CD4-positive, alpha-beta memory T cell (primary cell): ENCODE measurements at regions not wholly inside any gene's neighbourhood (a gene's known extent, or its start where the extent isn't known, plus 50 kb on each side); places are given as distances from the start of the nearest gene placed in this dataset.
"Not testable (repeated sequence)": the region's sequence is repeated elsewhere in the genome, so short reads cannot be mapped to it uniquely, and the experiment has no call there.

Experiments
- CTCF ChIA-PET: fragments of 350-600 bp; sonication (Branson Sonifier 250); formaldehyde crosslinking; loops from one replicate; lab custom pipeline; 2021; ENCODE audit warnings: inconsistent platforms; ENCODE audit not compliant: partially characterized antibody; lab: Charles Lee
- POLR2A ChIA-PET: fragments of 350-600 bp; sonication (Branson Sonifier 250); formaldehyde crosslinking; loops from one replicate; lab custom pipeline; 2021; ENCODE audit not compliant: partially characterized antibody; lab: Charles Lee
- DNase-seq, 5 donors: peaks; one replicate each; pipeline versions ENCODE4 v3.0.0 to v3.0.0-alpha.2; 2020 to 2022; ENCODE audit warnings: mixed read lengths in 1 of 5
- H3K27ac ChIP-seq: one replicate; pipeline ENCODE4 v1.7.0; 2013; ENCODE audit warnings: low read depth, low read length
- H3K27me3 ChIP-seq: 2 replicates; pipeline ENCODE4 v1.7.0; 2013; ENCODE audit warnings: mild to moderate bottlenecking, low read length, moderate library complexity; ENCODE audit not compliant: insufficient read depth
- H3K36me3 ChIP-seq: 2 replicates; pipeline ENCODE4 v1.7.0; 2013; ENCODE audit warnings: mild to moderate bottlenecking, low read length, moderate library complexity; ENCODE audit not compliant: insufficient read depth
- H3K4me1 ChIP-seq: 2 replicates; pipeline ENCODE4 v1.7.0; 2013; ENCODE audit warnings: mild to moderate bottlenecking, low read length, moderate library complexity; ENCODE audit not compliant: insufficient read depth
- H3K4me3 ChIP-seq, 2 donors: one replicate each; pipeline ENCODE4 v1.7.0; 2013; ENCODE audit warnings: low read length in 2 of 2, mild to moderate bottlenecking in 1 of 2
- H3K9me3 ChIP-seq, 2 donors: one replicate each; pipeline ENCODE4 v1.7.0; 2013; ENCODE audit warnings: low read length in 2 of 2, control low read depth in 1 of 2; ENCODE audit not compliant: control insufficient read depth in 1 of 2
- H3K27ac Mint-ChIP-seq, 7 donors: one replicate each; pipeline ENCODE4 v1.8.0; 2020 to 2021; ENCODE audit warnings: mixed read lengths in 7 of 7, mild to moderate bottlenecking in 6 of 7, inconsistent platforms in 3 of 7, moderate library complexity in 3 of 7
- H3K27me3 Mint-ChIP-seq, 2 donors: one replicate each; pipeline ENCODE4 v1.8.0; 2020 to 2021; ENCODE audit warnings: mixed read lengths in 2 of 2
- H3K36me3 Mint-ChIP-seq, 2 donors: one replicate each; pipeline ENCODE4 v1.8.0; 2020 to 2021; ENCODE audit warnings: mixed read lengths in 2 of 2, inconsistent platforms in 1 of 2, mild to moderate bottlenecking in 1 of 2
- H3K4me1 Mint-ChIP-seq, 4 donors: one replicate each; pipeline ENCODE4 v1.8.0; 2020 to 2021; ENCODE audit warnings: mixed read lengths in 4 of 4, mild to moderate bottlenecking in 1 of 4
- H3K4me3 Mint-ChIP-seq, 8 donors: one replicate each; pipeline ENCODE4 v1.8.0; 2020 to 2021; ENCODE audit warnings: mixed read lengths in 8 of 8, mild to moderate bottlenecking in 7 of 8, moderate library complexity in 6 of 8, inconsistent platforms in 3 of 8
- H3K9me3 Mint-ChIP-seq, 8 donors: one replicate each; pipeline ENCODE4 v1.8.0; 2020 to 2021; ENCODE audit warnings: mixed read lengths in 8 of 8, mild to moderate bottlenecking in 5 of 8, inconsistent platforms in 3 of 8, moderate library complexity in 1 of 8
- intact Hi-C: fragments of 100-400 bp; cut with micrococcal nuclease; formaldehyde crosslinking; loops from one replicate; pipeline ENCODE4 v1.15.1; 2023

DNA sequence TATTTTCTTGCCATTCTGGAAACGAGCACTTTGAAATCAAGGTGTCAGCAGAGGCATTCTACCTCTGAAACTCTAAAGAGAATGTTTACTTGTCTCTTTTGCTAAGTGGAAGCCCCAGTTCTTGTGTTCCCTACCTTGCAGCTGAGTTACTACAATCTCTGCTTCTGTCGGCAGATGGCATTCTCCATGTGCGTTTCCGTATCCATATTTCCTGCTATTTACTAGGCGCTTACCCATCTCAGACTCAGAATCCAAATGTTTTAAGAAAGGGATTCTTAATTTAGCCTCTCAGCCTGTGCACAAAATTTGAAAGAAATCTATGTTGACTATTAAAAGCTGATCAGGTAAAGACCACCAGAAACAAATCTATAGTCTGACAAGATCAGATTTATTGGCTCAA lies 221.3 kb upstream of the FTMT start:
- no peaks in the 10 kb centered on the region for H3K27me3 ChIP-seq
- H3K27ac ChIP-seq, result no peak overlapping the region
- Mint-ChIP-seq H3K27me3 (no peaks in the 10 kb centered on the region), H3K9me3 (peaks cover 0 to 12% (median 3%) of the 10 kb centered on the region in 8 donors), H3K36me3 (no peaks in the 10 kb centered on the region), H3K4me1 (no peaks in the 10 kb centered on the region), H3K4me3 (no peak overlapping the region), H3K27ac (no peak overlapping the region)
- intact Hi-C loops, result no loop called here
- H3K36me3 ChIP-seq, result no peaks in the 10 kb centered on the region
- H3K4me3 ChIP-seq, result no peak overlapping the region
- no peaks in the 10 kb centered on the region for H3K4me1 ChIP-seq
- CTCF ChIA-PET, result no interaction called here
- POLR2A ChIA-PET, result no interaction called here
- no peak for DNase-seq
- no peaks in the 10 kb centered on the region for H3K9me3 ChIP-seq

DNA sequence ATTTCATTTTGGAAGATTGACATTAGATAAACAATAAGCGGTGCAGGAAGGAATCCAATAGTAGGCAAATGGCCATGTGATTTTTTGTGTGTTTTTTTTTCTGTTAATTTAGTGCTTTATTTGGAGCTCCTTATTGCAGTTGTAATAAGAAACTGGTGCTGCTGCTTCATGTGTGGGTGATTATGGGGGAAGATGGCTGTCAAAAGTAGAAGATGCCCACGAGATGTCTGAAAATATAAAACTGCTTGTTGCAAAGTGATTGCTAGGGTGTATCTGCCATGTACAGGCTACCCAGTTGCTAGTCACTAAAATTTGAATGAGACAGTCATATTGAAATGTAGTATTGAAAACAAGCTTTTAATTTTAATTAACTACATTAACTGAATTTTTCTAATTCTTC lies 216.7 kb upstream of the FTMT start:
- no peak overlapping the region for H3K4me3 ChIP-seq
- H3K9me3 Mint-ChIP-seq, result peaks cover 0 to 11% (median 3%) of the 10 kb centered on the region in 8 donors
- DNase-seq, result no peak
- POLR2A ChIA-PET, result no interaction called here
- H3K27me3 ChIP-seq, result no peaks in the 10 kb centered on the region
- no peak overlapping the region for H3K27ac ChIP-seq
- H3K27me3 Mint-ChIP-seq, result no peaks in the 10 kb centered on the region
- H3K4me1 Mint-ChIP-seq, result no peaks in the 10 kb centered on the region
- H3K36me3 ChIP-seq, result no peaks in the 10 kb centered on the region
- H3K4me3 Mint-ChIP-seq, result no peak overlapping the region
- H3K27ac Mint-ChIP-seq, result no peak overlapping the region
- CTCF ChIA-PET, result no interaction called here
- no peaks in the 10 kb centered on the region for H3K36me3 Mint-ChIP-seq
- intact Hi-C loops, result no loop called here
- H3K9me3 ChIP-seq, result peaks cover 0 to 3% of the 10 kb centered on the region in 2 donors
- no peaks in the 10 kb centered on the region for H3K4me1 ChIP-seq

DNA sequence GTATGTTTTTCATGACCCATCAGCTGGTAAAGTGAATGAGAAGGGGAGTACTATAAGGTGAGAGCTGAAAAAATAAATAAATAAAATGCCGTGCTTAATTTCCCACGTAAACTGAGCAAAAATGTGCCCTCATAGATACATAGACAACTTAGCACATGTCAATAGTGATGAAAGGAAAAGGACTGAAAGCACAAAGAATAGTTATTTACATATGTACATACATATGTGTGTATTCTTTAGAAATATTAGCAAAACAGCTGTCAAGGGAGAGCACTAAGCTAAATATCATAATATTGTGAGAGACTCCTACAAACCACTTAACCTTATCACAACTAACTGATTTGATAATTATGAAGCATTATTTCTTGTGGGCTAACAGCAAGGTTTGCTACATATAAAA lies 213.6 kb upstream of the FTMT start:
- H3K9me3 Mint-ChIP-seq, result peaks cover 0 to 14% (median 5%) of the 10 kb centered on the region in 8 donors
- H3K27ac Mint-ChIP-seq, result no peak overlapping the region
- no peaks in the 10 kb centered on the region for H3K27me3 Mint-ChIP-seq
- CTCF ChIA-PET, result no interaction called here
- H3K4me1 Mint-ChIP-seq, result no peaks in the 10 kb centered on the region
- Histone ChIP-seq H3K4me1 (no peaks in the 10 kb centered on the region), H3K9me3 (peaks cover 0 to 3% of the 10 kb centered on the region in 2 donors), H3K27me3 (no peaks in the 10 kb centered on the region), H3K27ac (no peak overlapping the region), H3K4me3 (no peak overlapping the region), H3K36me3 (no peaks in the 10 kb centered on the region)
- H3K4me3 Mint-ChIP-seq, result no peak overlapping the region
- H3K36me3 Mint-ChIP-seq, result no peaks in the 10 kb centered on the region
- intact Hi-C loops, result no loop called here
- DNase-seq, result no peak
- POLR2A ChIA-PET, result no interaction called here

DNA sequence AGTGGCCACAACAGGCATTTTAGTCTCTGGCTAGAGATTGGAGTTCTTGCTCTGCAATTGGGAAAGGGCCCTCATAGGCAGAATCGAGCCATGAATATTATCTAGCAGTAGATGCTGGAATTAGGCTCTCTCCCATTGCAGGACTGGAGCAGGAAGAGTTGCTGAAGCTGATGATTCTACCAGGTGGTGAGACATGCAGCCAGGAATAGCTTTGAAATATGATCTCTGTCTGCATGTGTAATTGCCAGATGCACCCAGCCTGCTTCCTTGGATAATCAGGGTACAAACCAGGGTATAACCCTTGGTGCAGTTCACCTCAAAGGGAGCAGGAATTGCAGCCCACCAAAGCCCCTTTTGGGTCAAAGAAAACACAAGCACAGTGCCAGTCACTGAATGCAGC lies 211.4 kb upstream of the FTMT start:
- Histone ChIP-seq H3K9me3 (peaks cover 0 to 3% of the 10 kb centered on the region in 2 donors), H3K4me3 (no peak overlapping the region), H3K36me3 (no peaks in the 10 kb centered on the region), H3K27ac (no peak overlapping the region), H3K4me1 (no peaks in the 10 kb centered on the region), H3K27me3 (no peaks in the 10 kb centered on the region)
- Mint-ChIP-seq H3K9me3 (peaks cover 0 to 22% (median 6%) of the 10 kb centered on the region in 8 donors), H3K4me3 (no peak overlapping the region), H3K36me3 (no peaks in the 10 kb centered on the region), H3K27ac (no peak overlapping the region), H3K4me1 (no peaks in the 10 kb centered on the region), H3K27me3 (no peaks in the 10 kb centered on the region)
- intact Hi-C loops, result no loop called here
- no peak for DNase-seq
- ChIA-PET POLR2A (no interaction called here), CTCF (no interaction called here)

DNA sequence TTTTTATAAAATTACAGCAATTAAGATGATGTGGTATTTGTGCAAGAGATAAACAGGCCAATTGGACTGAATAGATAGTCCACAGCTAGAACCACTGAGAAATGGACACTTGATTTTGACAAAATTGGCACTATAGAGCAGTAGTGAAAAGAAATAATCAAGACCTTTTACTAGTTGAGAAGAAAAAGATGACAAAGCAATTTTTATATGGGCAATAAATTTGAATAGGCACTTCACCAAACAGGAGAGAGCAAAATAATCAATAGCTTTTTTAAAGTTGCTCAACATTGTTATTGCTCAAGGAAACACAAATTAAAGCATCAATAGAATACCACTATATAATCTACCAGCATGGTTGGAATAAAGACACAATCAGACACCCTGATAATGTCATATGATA lies 193.5 kb upstream of the FTMT start:
- Mint-ChIP-seq H3K36me3 (no peaks in the 10 kb centered on the region), H3K4me1 (no peaks in the 10 kb centered on the region), H3K9me3 (peaks cover 1 to 9% (median 4%) of the 10 kb centered on the region in 8 donors), H3K27me3 (no peaks in the 10 kb centered on the region), H3K27ac (no peak overlapping the region), H3K4me3 (no peak overlapping the region)
- H3K4me3 ChIP-seq, result no peak overlapping the region
- no peaks in the 10 kb centered on the region for H3K27me3 ChIP-seq
- ChIA-PET CTCF (no interaction called here), POLR2A (no interaction called here)
- intact Hi-C loops, result no loop called here
- H3K4me1 ChIP-seq, result no peaks in the 10 kb centered on the region
- H3K27ac ChIP-seq, result no peak overlapping the region
- DNase-seq, result no peak
- H3K36me3 ChIP-seq, result no peaks in the 10 kb centered on the region
- no peaks in the 10 kb centered on the region for H3K9me3 ChIP-seq

DNA sequence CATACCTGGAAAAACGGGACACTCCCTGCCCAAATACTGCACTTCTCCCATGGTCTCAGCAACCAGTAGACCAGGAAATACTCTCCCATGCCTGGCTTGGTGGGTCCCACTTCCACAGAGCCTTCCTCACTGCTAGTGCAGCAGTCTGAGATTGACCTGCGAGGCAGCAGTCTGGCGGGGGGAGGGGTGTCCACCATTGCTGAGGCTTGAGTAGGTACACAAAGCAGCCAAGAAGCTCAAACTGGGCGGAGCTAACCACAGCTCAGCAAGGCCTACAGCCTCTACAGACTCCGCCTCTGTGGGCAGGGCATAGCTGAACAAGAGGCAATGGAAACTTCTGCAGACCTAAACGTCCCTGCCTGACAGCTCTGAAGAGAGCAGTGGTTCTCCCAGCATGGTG lies 191.5 kb upstream of the FTMT start:
- H3K9me3 ChIP-seq, result no peaks in the 10 kb centered on the region
- Mint-ChIP-seq H3K4me3 (no peak overlapping the region), H3K4me1 (no peaks in the 10 kb centered on the region), H3K36me3 (no peaks in the 10 kb centered on the region), H3K9me3 (peaks cover 2 to 23% (median 12%) of the 10 kb centered on the region in 8 donors), H3K27ac (no peak overlapping the region), H3K27me3 (no peaks in the 10 kb centered on the region)
- ChIA-PET POLR2A (no interaction called here), CTCF (no interaction called here)
- H3K27ac ChIP-seq, result no peak overlapping the region
- no peak overlapping the region for H3K4me3 ChIP-seq
- no peak for DNase-seq
- intact Hi-C loops, result no loop called here
- H3K4me1 ChIP-seq, result no peaks in the 10 kb centered on the region
- no peaks in the 10 kb centered on the region for H3K27me3 ChIP-seq
- no peaks in the 10 kb centered on the region for H3K36me3 ChIP-seq

DNA sequence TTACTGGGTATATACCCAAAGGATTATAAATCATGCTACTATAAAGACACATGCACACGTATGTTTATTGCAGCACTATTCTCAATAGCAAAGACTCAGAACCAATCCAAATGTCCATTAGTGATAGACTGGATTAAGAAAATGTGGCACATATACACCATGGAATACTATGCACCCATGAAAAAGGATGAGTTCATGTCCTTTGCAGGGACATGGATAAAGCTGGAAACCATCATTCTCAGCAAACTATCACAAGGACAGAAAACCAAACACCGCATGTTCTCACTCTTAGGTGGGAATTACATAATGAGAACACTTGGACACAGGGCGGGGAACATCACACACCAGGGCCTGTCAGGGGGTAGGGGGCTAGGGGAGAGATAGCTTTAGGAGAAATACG lies 186.1 kb upstream of the FTMT start:
- H3K4me1 ChIP-seq, H3K27me3 ChIP-seq, H3K4me3 Mint-ChIP-seq, H3K27me3 Mint-ChIP-seq, H3K27ac ChIP-seq, H3K9me3 ChIP-seq, CTCF ChIA-PET, H3K36me3 Mint-ChIP-seq, H3K4me1 Mint-ChIP-seq, H3K27ac Mint-ChIP-seq, POLR2A ChIA-PET, H3K36me3 ChIP-seq, DNase-seq, H3K4me3 ChIP-seq, intact Hi-C loops: not testable (repeated sequence)
- H3K9me3 Mint-ChIP-seq, result peaks cover 0 to 36% (median 18%) of the 10 kb centered on the region in 8 donors

DNA sequence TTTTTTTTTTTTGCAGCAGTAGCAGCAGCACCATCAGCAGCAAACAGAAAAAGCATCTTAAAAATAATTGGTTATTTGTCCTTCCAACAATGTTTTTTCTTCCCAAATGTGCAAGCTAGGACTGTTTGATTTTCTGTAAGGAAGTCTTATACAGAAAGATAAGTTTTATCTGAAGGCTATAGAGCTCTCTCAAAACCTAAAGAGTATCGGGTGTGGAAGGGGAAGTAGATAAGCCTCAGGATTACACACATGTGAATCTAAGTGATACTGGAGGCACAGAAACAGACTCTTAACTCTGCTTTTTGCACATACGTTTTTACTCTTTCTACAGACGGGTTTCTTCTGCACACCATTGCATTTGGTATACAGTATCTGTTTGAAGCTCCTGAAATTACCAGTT lies 184.4 kb upstream of the FTMT start:
- Histone ChIP-seq H3K4me1 (no peaks in the 10 kb centered on the region), H3K9me3 (peaks cover 0 to 4% of the 10 kb centered on the region in 2 donors), H3K27me3 (no peaks in the 10 kb centered on the region), H3K36me3 (no peaks in the 10 kb centered on the region), H3K4me3 (no peak overlapping the region), H3K27ac (no peak overlapping the region)
- intact Hi-C loops, result no loop called here
- Mint-ChIP-seq H3K9me3 (peaks cover 0 to 36% (median 15%) of the 10 kb centered on the region in 8 donors), H3K27me3 (no peaks in the 10 kb centered on the region), H3K4me1 (no peaks in the 10 kb centered on the region), H3K4me3 (no peak overlapping the region), H3K27ac (no peak overlapping the region), H3K36me3 (no peaks in the 10 kb centered on the region)
- no peak for DNase-seq
- ChIA-PET POLR2A (no interaction called here), CTCF (no interaction called here)
